Mucosa of descending colon (tissue), 3 donors: ENCODE measurements at regions not wholly inside any gene's neighbourhood (a gene's known extent, or its start where the extent isn't known, plus 50 kb on each side); places are given as distances from the start of the nearest gene placed in this dataset.
A peak's percentile ranks its signal among the peaks of the same experiment; 100 is the strongest.

ENCODE experiments used
- ATAC-seq: fragments of 200-7000 bp; cut with Tn5 transposase; one replicate; pipeline ENCODE4 v1.9.1; 2020; ENCODE audit warnings: mild to moderate bottlenecking, moderate library complexity
- DNase-seq, 3 donors: peaks; one replicate each; pipeline ENCODE4 v3.0.0-alpha.2; 2020
- H3K36me3 ChIP-seq: fragments of 200-600 bp; one replicate; pipeline ENCODE4 v1.8.0; 2021; ENCODE audit warnings: low read depth, mild to moderate bottlenecking
- H3K4me1 ChIP-seq: fragments of 200-600 bp; one replicate; pipeline ENCODE4 v1.8.0; 2021; ENCODE audit warnings: low read depth, mild to moderate bottlenecking
- H3K4me3 ChIP-seq: fragments of 200-600 bp; one replicate; pipeline ENCODE4 v1.8.0; 2021; ENCODE audit warnings: mild to moderate bottlenecking
- H3K9me3 ChIP-seq: fragments of 200-600 bp; one replicate; pipeline ENCODE4 v1.8.0; 2021; ENCODE audit warnings: mild to moderate bottlenecking
- CTCF ChIP-seq: fragments of 200-600 bp; IDR thresholded peaks from one replicate; pipeline ENCODE4 v1.8.0; 2022; ENCODE audit warnings: antibody characterized with exemption, mild to moderate bottlenecking
- intact Hi-C, 2 donors: fragments of 100-400 bp; cut with DNase I in 1 of 2; cut with micrococcal nuclease in 1 of 2; formaldehyde crosslinking; loops; one replicate each; pipeline versions ENCODE4 v1.11.0 to v1.11.1; 2022; cut with DNase I, micrococcal nuclease
- donor health status: DM: no; HTN: no; CAD: no; lungs with moderate emphysema.
- donor health status: DM: no; HTN: no; CAD: no.
- donor health status: DM: no; HTN: yes; CAD: no.

DNA sequence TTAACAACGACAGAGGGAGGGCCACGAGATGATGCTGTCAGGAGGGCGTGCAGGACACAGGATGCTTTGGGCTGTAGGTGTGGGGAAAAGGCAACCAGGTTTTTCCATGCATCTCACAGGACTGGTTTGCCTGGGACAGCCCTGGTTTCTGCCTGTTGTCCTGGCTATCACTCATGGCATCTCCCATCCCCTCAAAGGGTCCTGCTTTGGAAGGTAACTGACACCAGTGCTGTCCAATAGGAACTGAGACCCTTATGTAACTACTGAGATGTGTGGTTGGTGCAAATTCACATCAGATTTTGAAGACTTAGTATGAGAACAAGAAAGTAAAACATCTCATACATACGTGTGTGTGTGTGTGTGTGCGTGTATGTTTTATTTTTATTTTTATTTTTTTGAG lies 144.2 kb downstream of the URI1 start:
- no peaks in the 10 kb centered on the region for H3K4me1 ChIP-seq
- no peaks in the 10 kb centered on the region for H3K36me3 ChIP-seq
- intact Hi-C loops: no loop called here
- no peak overlapping the region for H3K4me3 ChIP-seq
- DNase-seq (no peak), ATAC-seq (no peak)
- TF ChIP-seq CTCF: no peak
- no peaks in the 10 kb centered on the region for H3K9me3 ChIP-seq

DNA sequence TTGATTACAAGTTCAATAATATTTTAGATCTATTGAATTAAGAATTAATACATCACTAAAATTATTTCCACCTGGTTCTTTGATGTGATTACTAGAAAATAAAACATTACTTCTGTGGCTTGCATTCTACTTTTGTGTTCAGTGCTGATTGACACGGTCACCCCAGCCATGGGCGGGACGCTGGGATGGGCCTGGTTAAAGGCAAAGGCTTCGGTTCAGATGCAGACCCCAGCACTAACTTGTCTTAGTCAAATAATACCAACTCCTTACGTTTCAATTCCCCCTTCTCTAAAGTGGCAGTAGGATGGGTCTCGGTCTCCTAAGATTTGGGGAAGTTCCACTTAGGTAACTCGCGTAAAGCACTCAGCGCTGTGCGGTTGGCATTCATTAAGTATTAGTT lies 144.9 kb downstream of the URI1 start:
- Histone ChIP-seq H3K36me3 (no peaks in the 10 kb centered on the region), H3K9me3 (no peaks in the 10 kb centered on the region), H3K4me3 (no peak overlapping the region), H3K4me1 (no peaks in the 10 kb centered on the region)
- no peak for TF ChIP-seq CTCF
- ATAC-seq (no peak), DNase-seq (no peak)
- intact Hi-C loops: no loop called here

DNA sequence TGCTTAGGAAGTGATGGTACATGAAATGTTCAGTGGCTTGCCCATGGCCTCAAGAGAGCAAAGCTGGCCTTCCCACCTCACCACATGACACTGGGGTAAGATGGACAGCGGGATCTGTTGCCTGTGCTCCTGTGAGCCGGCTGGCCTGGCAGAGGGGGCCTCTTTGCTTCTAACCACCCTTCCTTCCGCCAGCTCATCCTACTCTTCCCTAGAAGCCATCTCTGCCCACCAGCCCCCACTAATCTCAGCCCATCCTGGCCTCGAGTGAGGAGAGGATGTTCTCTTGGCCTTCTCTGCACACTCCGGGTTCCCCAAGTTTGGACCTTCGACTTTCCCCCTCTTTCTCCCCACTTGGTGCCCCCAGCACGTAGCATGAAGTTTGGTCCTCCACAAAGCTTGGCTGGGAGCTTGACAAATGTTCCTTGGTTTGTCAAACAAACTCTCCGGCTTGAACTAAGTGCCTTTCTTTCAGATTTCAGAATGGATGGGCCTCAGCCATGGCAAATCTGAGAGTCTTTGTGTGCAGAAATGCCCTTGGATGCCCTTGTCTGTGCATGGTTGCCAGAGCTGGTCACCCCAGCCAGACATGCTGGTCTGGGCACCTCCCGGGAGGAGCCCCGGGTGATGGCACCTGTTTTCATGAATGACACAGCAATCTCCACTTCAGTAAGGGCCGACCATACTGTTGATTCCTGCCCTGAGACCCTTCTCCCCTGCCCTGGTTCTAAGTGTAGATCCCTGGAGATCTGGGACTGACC lies 145.5 kb downstream of the URI1 start:
- Histone ChIP-seq H3K4me3 (no peak overlapping the region), H3K4me1 (no peaks in the 10 kb centered on the region), H3K9me3 (no peaks in the 10 kb centered on the region), H3K36me3 (no peaks in the 10 kb centered on the region)
- ATAC-seq (no peak), DNase-seq (peak in 1 of 3 donors; percentile 15)
- intact Hi-C loops: no loop called here
- no peak for TF ChIP-seq CTCF

GRCh38 chr19:30088567-30088966 lies 146.5 kb downstream of the URI1 start:
- no peak for TF ChIP-seq CTCF
- DNase-seq (no peak), ATAC-seq (no peak)
- intact Hi-C loops: no loop called here
- Histone ChIP-seq H3K4me3 (no peak overlapping the region), H3K36me3 (no peaks in the 10 kb centered on the region), H3K4me1 (peaks cover 2% of the 10 kb centered on the region), H3K9me3 (no peaks in the 10 kb centered on the region)

DNA sequence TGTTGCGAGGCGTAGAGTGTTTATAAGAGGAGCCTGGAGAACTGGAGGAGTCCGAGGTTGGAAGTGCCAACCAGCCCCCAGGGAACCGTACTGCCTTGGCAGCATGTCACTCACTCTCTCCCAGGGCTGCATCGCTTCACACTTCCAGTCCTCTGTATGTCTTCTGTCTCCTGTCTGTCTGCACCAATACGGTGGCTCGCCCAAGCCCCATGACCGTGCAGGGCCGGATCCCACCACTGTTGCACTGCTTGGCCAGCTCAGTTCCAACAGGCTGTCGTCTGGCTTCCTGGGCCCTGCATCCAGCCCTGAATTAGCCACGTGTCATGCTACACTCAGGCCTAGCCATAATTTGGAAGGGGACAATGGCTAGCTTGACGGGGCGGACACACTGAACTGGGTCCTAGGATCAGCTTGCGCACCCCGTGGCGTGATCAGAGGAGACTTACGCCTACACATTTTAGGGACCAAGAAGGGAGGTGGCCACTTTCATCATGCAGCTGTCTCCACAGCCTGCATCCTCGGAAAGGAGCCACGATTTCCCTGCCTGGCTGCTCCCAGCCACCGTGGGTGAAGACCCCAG lies 147.1 kb downstream of the URI1 start:
- Histone ChIP-seq H3K9me3 (no peaks in the 10 kb centered on the region), H3K4me1 (peaks cover 2% of the 10 kb centered on the region), H3K36me3 (no peaks in the 10 kb centered on the region), H3K4me3 (no peak overlapping the region)
- DNase-seq: peak in 1 of 3 donors; percentile 22
- intact Hi-C loops: no loop called here
- no peak for ATAC-seq
- no peak for TF ChIP-seq CTCF
